Smooth muscle cell (in vitro differentiated cells): ENCODE measurements at regions not wholly inside any gene's neighbourhood (a gene's known extent, or its start where the extent isn't known, plus 50 kb on each side); places are given as distances from the start of the nearest gene placed in this dataset.

Experiments
- DNase-seq: peaks from one replicate; lab custom pipeline; 2025; ENCODE audit not compliant: unreplicated experiment; lab: John Stamatoyannopoulos, UW
- H2AFZ ChIP-seq: fragments of 200-600 bp; sonication (generic); 2 replicates; pipeline ENCODE4 v1.6.0; 2016; ENCODE audit warnings: antibody characterized with exemption, low read depth, mild to moderate bottlenecking
- H3F3A ChIP-seq: fragments of 200-600 bp; sonication (generic); 2 replicates; pipeline ENCODE4 v1.6.0; 2017; ENCODE audit warnings: antibody characterized with exemption, low read depth
- H3K27ac ChIP-seq: fragments of 200-600 bp; sonication (generic); 2 replicates; pipeline ENCODE4 v1.5.1; 2016; ENCODE audit warnings: low read depth, mild to moderate bottlenecking
- H3K27me3 ChIP-seq: fragments of 200-600 bp; sonication (generic); 2 replicates; pipeline ENCODE4 v1.6.1; 2016; ENCODE audit warnings: low read depth, mild to moderate bottlenecking
- H3K36me3 ChIP-seq: fragments of 200-600 bp; sonication (generic); 2 replicates; pipeline ENCODE4 v1.5.1; 2016; ENCODE audit warnings: low read depth
- H3K4me1 ChIP-seq: fragments of 200-600 bp; sonication (generic); 2 replicates; pipeline ENCODE4 v1.5.1; 2016; ENCODE audit warnings: low read depth
- H3K4me2 ChIP-seq: fragments of 200-600 bp; sonication (generic); 2 replicates; pipeline ENCODE4 v1.6.0; 2016; ENCODE audit warnings: mild to moderate bottlenecking
- H3K4me3 ChIP-seq: fragments of 200-600 bp; sonication (generic); 2 replicates; pipeline ENCODE4 v1.5.1; 2016; ENCODE audit warnings: mild to moderate bottlenecking
- H3K79me2 ChIP-seq: fragments of 200-600 bp; sonication (generic); 2 replicates; pipeline ENCODE4 v1.6.0; 2016; ENCODE audit warnings: low read depth, mild to moderate bottlenecking
- H3K9ac ChIP-seq: fragments of 200-600 bp; sonication (generic); 2 replicates; pipeline ENCODE4 v1.6.0; 2016; ENCODE audit warnings: low read depth
- H3K9me3 ChIP-seq: fragments of 200-600 bp; sonication (generic); replicated peaks from 2 replicates; pipeline ENCODE4 v1.5.1; 2016; ENCODE audit warnings: low read depth
- H4K20me1 ChIP-seq: fragments of 200-600 bp; sonication (generic); 2 replicates; pipeline ENCODE4 v1.6.0; 2016; ENCODE audit warnings: low read depth
- CTCF ChIP-seq: fragments of 200-600 bp; sonication (generic); IDR thresholded peaks from 2 replicates; pipeline ENCODE4 v1.5.1; 2017; ENCODE audit warnings: borderline replicate concordance, mild to moderate bottlenecking, antibody characterized with exemption; ENCODE audit not compliant: insufficient read depth, poor library complexity, severe bottlenecking
- WGBS: methylation state at CpG from one replicate; pipeline ENCODE4 v1.1.7; 2016; ENCODE audit warnings: low lambda C conversion rate; 5-methylcytosine and 5-hydroxymethylcytosine counted together

GRCh38 chr1:199808110-199808870, 219.2 kb upstream of the NR5A2 start:
- H3K9ac ChIP-seq = peak overlapping the region; percentile 31
- no peaks in the 10 kb centered on the region for H4K20me1 ChIP-seq
- no peaks in the 10 kb centered on the region for H3F3A ChIP-seq
- 76% methylated on average over 2 of the region's 2 CpGs for WGBS
- H3K9me3 ChIP-seq = no peaks in the 10 kb centered on the region
- no peak for TF ChIP-seq CTCF
- H3K27ac ChIP-seq = peak overlapping the region; percentile 65
- H3K79me2 ChIP-seq = no peaks in the 10 kb centered on the region
- H3K4me1 ChIP-seq = no peaks in the 10 kb centered on the region
- no peaks in the 10 kb centered on the region for H3K36me3 ChIP-seq
- DNase-seq = no peak
- H3K4me2 ChIP-seq = no peak overlapping the region
- no peak overlapping the region for H3K4me3 ChIP-seq
- H2AFZ ChIP-seq = no peak overlapping the region
- H3K27me3 ChIP-seq = no peaks in the 10 kb centered on the region

GRCh38 chr1:199809311-199809710, 218.2 kb upstream of the NR5A2 start:
- Histone ChIP-seq H3K9me3 (no peaks in the 10 kb centered on the region), H3K79me2 (no peaks in the 10 kb centered on the region), H2AFZ (no peak overlapping the region), H4K20me1 (no peaks in the 10 kb centered on the region), H3K4me2 (no peak overlapping the region), H3K36me3 (no peaks in the 10 kb centered on the region), H3F3A (no peaks in the 10 kb centered on the region), H3K27ac (peak overlapping the region; percentile 65), H3K9ac (no peak overlapping the region), H3K4me1 (no peaks in the 10 kb centered on the region), H3K27me3 (no peaks in the 10 kb centered on the region), H3K4me3 (no peak overlapping the region)
- no peak for DNase-seq
- TF ChIP-seq CTCF = no peak
- 89% methylated on average over 1 of the region's 1 CpG for whole genome bisulfite sequencing

- 96% methylated on average over 5 of the region's 5 CpGs for WGBS
Observed at GRCh38 chr1:199811163-199811562, 216.3 kb upstream of the NR5A2 start.

More at GRCh38 chr1:199811163-199811562, 216.3 kb upstream of the NR5A2 start:
- Histone ChIP-seq H3K79me2 (no peaks in the 10 kb centered on the region), H3K4me1 (no peaks in the 10 kb centered on the region), H3K9ac (no peak overlapping the region), H3K27me3 (no peaks in the 10 kb centered on the region), H3K36me3 (no peaks in the 10 kb centered on the region), H2AFZ (no peak overlapping the region), H3F3A (no peaks in the 10 kb centered on the region), H3K4me2 (no peak overlapping the region), H4K20me1 (no peaks in the 10 kb centered on the region), H3K9me3 (no peaks in the 10 kb centered on the region), H3K27ac (no peak overlapping the region), H3K4me3 (no peak overlapping the region)
- TF ChIP-seq CTCF = no peak
- no peak for DNase-seq
